Breast epithelium (tissue), 4 donors: ENCODE measurements at regions not wholly inside any gene's neighbourhood (a gene's known extent, or its start where the extent isn't known, plus 50 kb on each side); places are given as distances from the start of the nearest gene placed in this dataset.

Source experiments
- DNase-seq, 2 donors: peaks; one replicate each; pipeline ENCODE4 v3.0.0-alpha.2; 2019; ENCODE audit warnings: low spot score in 2 of 2
- H3K27ac ChIP-seq, 2 donors: fragments of 200-600 bp; sonication (generic) in 1 of 2; one replicate each; pipeline ENCODE4 v1.5.1; 2016 to 2019; ENCODE audit warnings: mild to moderate bottlenecking in 1 of 2
- H3K27me3 ChIP-seq, 2 donors: fragments of 200-600 bp; sonication (generic) in 1 of 2; one replicate each; pipeline versions ENCODE4 v1.5.1 to v1.6.0; 2017 to 2019; ENCODE audit warnings: control low read depth in 1 of 2, mild to moderate bottlenecking in 1 of 2
- H3K36me3 ChIP-seq: fragments of 200-600 bp; one replicate; pipeline ENCODE4 v1.5.1; 2019
- H3K4me1 ChIP-seq, 2 donors: fragments of 200-600 bp; sonication (generic); one replicate each; pipeline ENCODE4 v1.5.1; 2016 to 2019; ENCODE audit warnings: control low read depth in 1 of 2
- H3K4me3 ChIP-seq, 3 donors: fragments of 200-600 bp; sonication (generic); 1 replicate in 2 of 3; 2 replicates in 1 of 3; pipeline ENCODE4 v1.5.1; 2016 to 2019; ENCODE audit warnings: mild to moderate bottlenecking in 3 of 3, moderate library complexity in 2 of 3
- H3K9me3 ChIP-seq, 2 donors: fragments of 200-600 bp; sonication (generic) in 1 of 2; one replicate each; pipeline ENCODE4 v1.5.1; 2016 to 2019; ENCODE audit warnings: control low read depth in 1 of 2
- POLR2A ChIP-seq: fragments of 450-650 bp; IDR thresholded peaks from one replicate; pipeline ENCODE4 v1.6.1; 2016; ENCODE audit warnings: antibody characterized with exemption, mild to moderate bottlenecking, moderate library complexity
- POLR2AphosphoS5 ChIP-seq, 3 donors: sonication (generic); formaldehyde crosslinking; IDR thresholded peaks; one replicate each; pipeline ENCODE4 v1.6.1; 2017; ENCODE audit warnings: antibody characterized with exemption in 3 of 3
- intact Hi-C: fragments of 100-400 bp; cut with DNase I; formaldehyde crosslinking; loops from one replicate; pipeline ENCODE4 v1.15.1; 2023; ENCODE audit warnings: low total_unique reads
- TF ChIP-seq, protein P1 (sequence below), 3 donors: fragments of 450-650 bp; IDR thresholded peaks; one replicate each; pipeline ENCODE4 v1.5.1; 2016 to 2017; ENCODE audit warnings: antibody characterized with exemption in 3 of 3, mild to moderate bottlenecking in 3 of 3, moderate library complexity in 3 of 3

DNA sequence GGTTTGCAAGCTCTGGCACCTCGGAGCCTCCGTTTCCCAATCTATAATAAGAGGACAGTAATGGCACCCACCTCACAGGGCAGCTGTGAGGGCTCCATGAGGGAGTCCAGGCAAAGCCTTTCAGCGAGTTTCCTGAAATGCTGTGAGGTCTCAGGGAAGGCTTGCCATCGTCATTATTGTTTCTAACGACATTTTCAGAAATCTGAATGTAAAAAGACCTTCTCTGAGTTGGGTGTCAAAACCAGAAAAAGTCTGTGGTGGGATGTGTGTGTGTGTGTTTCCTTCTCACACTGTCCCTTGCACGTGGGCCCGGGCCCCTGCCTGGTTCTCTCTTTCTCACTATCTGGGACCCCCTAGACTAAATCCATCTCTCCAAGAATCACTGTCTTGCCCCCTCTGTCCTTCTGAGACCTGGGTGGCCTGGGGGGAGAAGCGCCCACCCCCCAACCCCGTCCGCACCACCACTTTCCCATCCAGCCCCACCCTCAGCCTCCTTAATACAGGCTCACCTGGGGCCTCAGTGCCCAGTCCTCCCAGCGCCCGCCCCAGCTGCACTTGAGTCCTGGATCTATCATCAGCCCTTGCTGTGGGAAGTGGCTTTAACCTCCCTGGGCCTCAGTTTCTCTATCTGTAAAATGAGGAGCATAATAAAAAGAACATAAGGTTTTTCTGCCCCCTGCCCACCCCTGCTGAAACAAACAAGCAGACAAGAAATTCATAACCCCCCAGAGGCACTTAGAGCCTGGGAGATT is 180.3 kb downstream of the C9orf50 start:
- TF ChIP-seq POLR2AphosphoS5 (IDR thresholded peaks at IDR 0.05) (no peak), POLR2A (no peak)
- TF ChIP-seq, protein P1, sequence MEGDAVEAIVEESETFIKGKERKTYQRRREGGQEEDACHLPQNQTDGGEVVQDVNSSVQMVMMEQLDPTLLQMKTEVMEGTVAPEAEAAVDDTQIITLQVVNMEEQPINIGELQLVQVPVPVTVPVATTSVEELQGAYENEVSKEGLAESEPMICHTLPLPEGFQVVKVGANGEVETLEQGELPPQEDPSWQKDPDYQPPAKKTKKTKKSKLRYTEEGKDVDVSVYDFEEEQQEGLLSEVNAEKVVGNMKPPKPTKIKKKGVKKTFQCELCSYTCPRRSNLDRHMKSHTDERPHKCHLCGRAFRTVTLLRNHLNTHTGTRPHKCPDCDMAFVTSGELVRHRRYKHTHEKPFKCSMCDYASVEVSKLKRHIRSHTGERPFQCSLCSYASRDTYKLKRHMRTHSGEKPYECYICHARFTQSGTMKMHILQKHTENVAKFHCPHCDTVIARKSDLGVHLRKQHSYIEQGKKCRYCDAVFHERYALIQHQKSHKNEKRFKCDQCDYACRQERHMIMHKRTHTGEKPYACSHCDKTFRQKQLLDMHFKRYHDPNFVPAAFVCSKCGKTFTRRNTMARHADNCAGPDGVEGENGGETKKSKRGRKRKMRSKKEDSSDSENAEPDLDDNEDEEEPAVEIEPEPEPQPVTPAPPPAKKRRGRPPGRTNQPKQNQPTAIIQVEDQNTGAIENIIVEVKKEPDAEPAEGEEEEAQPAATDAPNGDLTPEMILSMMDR (IDR thresholded peaks at IDR 0.05), result no peak
- Histone ChIP-seq H3K36me3 (no peaks in the 10 kb centered on the region), H3K27ac (no peak overlapping the region), H3K9me3 (no peaks in the 10 kb centered on the region), H3K4me1 (peaks cover 4 to 12% of the 10 kb centered on the region in 2 donors), H3K27me3 (no peaks in the 10 kb centered on the region), H3K4me3 (no peak overlapping the region)
- no peak for DNase-seq
- intact Hi-C loops, result no loop called here

DNA sequence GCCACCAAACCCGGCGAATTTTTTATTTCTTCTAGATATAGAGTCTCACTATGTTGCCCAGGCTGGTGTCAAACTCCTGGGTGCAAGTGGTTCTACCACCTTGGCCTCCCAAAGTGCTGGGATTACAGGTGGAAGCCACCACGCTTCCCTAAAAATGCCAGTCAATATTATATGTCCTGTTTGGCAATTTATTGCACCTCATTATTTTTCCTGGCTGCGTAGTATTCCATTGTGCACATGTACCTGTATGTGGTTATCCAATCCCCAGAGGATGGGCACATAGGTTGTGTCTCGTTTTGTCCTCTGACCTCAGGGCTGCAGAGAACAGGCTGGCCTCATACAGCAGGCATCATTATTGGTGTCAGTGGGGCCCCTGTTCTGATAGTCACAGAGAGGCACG is 181.7 kb downstream of the C9orf50 start:
- no peaks in the 10 kb centered on the region for H3K27me3 ChIP-seq
- intact Hi-C loops, result no loop called here
- no peak overlapping the region for H3K4me3 ChIP-seq
- H3K36me3 ChIP-seq, result no peaks in the 10 kb centered on the region
- H3K27ac ChIP-seq, result no peak overlapping the region
- H3K4me1 ChIP-seq, result peaks cover 4 to 12% of the 10 kb centered on the region in 2 donors
- no peaks in the 10 kb centered on the region for H3K9me3 ChIP-seq
- no peak for DNase-seq
- TF ChIP-seq, protein P1 (IDR thresholded peaks at IDR 0.05), result no peak
- TF ChIP-seq POLR2AphosphoS5 (IDR thresholded peaks at IDR 0.05) (no peak), POLR2A (no peak)

DNA sequence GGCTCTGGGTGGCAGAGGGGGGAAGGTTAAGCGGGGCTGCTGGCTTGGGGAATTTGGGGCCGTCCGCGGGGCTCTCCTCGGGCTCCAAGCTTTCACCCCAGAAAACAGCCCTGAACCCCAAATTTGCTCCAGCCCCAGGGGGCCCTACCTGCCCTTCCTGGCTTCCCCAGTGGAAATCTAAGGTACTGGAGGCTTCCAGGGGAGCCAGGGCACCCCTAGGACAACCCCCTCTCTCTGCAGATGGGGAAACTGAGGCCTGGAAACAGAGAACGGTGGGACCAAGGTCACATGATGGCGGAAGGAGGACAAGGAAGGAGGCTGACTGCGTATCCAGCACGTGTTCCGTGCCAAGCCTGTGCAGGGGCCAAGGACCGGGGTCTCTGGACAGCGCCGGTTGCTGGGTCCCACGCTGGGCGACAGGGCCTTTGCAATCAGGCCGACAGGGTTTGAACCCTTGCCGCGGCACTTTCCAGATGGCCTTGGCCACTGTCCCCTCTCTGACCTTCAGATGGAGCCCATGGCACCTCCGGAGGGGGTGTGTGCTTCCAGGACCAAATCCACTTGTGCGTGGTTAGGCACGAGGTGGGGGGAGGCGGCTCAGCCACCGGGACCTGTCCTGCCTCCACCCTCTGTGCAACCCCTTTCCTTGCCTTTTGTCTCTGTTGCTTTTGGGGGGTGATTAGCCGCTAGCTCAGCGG is 183.1 kb downstream of the C9orf50 start:
- Histone ChIP-seq H3K27ac (peak overlapping the region; percentile 42 to 76), H3K9me3 (no peaks in the 10 kb centered on the region), H3K27me3 (no peaks in the 10 kb centered on the region), H3K36me3 (no peaks in the 10 kb centered on the region), H3K4me3 (peak overlapping the region; percentile 50 to 69 (median 57)), H3K4me1 (peaks cover 0 to 12% of the 10 kb centered on the region in 2 donors)
- TF ChIP-seq, protein P1 (IDR thresholded peaks at IDR 0.05), result peak in 1 of 3 donors; percentile 7
- TF ChIP-seq POLR2AphosphoS5 (IDR thresholded peaks at IDR 0.05), result peak in 1 of 3 donors; percentile 24
- TF ChIP-seq POLR2A, result no peak
- no peak for DNase-seq
- intact Hi-C loops, result no loop called here

DNA sequence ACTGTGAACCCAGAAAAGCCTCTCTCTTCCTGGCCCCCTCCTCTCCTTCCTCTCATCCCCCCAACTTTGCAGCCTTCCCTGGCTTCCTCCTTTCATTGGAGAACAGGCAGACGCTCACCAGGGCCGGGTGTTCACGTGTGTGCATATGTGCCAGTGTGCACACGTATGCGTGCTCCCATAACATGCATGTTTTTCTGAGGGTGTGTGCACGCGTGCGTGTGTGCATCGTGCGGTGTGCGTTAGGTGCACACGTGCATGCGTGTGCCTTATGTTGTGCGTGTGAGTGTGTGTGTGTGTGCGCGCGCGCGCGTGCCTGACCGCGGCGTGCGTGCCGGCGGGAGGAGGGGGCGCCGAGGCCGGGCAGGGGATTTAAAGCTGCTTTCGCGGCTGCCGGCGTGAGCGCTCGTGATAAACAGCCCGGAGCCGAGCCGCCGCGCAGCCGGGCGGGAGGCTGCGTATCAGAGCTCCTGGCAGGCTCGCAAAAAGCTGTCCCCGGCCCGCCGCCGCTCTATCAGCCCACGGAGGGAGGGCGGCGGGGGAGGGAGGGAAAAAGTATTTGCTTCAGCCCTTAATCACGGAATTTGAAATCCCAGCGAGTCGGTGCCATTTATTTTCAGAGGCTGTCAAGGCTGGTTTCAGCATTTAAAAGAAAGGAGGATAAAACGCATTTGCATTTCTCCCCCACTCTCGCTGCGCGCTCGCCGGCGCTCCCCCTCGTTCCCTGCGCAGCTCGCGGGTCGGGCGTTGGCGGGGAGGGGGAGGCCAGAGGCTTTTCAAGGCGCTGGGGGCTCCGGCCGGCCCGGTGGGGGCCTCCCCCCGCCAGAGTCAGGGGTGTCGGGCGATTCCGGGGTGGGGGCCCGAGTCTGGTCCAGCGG is 183.9 kb downstream of the C9orf50 start:
- H3K27me3 ChIP-seq, result no peaks in the 10 kb centered on the region
- peaks cover 0 to 12% of the 10 kb centered on the region in 2 donors for H3K4me1 ChIP-seq
- TF ChIP-seq POLR2AphosphoS5 (IDR thresholded peaks at IDR 0.05) (peak in 1 of 3 donors; percentile 9), POLR2A (no peak)
- H3K36me3 ChIP-seq, result no peaks in the 10 kb centered on the region
- peak overlapping the region; percentile 42 to 76 for H3K27ac ChIP-seq
- DNase-seq, result peak in 1 of 2 donors; percentile 36
- intact Hi-C loops, result no loop called here
- no peaks in the 10 kb centered on the region for H3K9me3 ChIP-seq
- H3K4me3 ChIP-seq, result peak overlapping the region; percentile 50 to 69 (median 57)

DNA sequence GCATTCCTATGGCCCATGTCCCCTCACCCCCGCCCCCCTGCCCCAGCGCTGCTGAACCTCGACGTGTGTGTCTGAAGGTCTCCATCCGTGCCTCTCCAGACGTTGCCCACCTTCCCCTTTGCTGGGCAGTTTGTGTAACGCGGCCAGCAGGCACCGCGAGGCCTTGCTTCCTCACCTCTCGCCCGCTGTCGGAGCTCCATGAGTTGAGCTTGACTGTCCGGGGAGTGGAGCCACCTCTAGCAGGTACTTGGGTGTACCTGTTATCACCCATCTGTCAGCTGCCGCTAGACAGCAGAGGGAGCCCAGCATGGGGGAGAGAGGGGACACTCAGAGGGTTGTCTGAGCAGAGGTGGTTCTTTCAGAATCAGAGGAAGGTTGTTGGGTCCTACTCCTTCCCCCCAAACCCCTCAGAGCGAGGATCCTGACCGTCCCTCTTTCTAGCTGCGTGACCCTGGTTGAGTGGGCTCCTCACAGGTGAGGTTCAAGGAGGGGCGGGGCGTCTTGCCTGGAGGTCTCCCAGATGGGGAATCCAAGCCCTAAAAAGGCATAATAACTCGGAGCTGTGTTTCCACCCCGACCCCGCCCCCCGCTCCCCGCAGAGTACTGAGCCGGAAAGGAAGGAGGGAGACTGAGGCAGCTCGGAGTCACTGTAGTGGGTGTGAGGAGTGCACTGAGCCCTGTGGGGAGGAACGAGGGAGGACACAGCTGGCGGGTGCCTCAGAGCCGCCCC is 184.7 kb downstream of the C9orf50 start:
- DNase-seq, result no peak
- Histone ChIP-seq H3K27me3 (no peaks in the 10 kb centered on the region), H3K9me3 (no peaks in the 10 kb centered on the region), H3K36me3 (no peaks in the 10 kb centered on the region), H3K4me1 (peaks cover 0 to 12% of the 10 kb centered on the region in 2 donors), H3K4me3 (no peak overlapping the region), H3K27ac (no peak overlapping the region)
- TF ChIP-seq, protein P1 (IDR thresholded peaks at IDR 0.05), result no peak
- intact Hi-C loops, result no loop called here
